NCI-H2081 treated with DMSO at 0.1 percent for 48 hours (cell line): ENCODE measurements at regions not wholly inside any gene's neighbourhood (a gene's known extent, or its start where the extent isn't known, plus 50 kb on each side); places are given as distances from the start of the nearest gene placed in this dataset.

Experiments
- DNase-seq: peaks from one replicate; lab custom pipeline; 2025; lab: John Stamatoyannopoulos, UW

GRCh38 chr15:47244361-47244760 lies 472.9 kb upstream of the SEMA6D start:
- DNase-seq, result no peak

DNA sequence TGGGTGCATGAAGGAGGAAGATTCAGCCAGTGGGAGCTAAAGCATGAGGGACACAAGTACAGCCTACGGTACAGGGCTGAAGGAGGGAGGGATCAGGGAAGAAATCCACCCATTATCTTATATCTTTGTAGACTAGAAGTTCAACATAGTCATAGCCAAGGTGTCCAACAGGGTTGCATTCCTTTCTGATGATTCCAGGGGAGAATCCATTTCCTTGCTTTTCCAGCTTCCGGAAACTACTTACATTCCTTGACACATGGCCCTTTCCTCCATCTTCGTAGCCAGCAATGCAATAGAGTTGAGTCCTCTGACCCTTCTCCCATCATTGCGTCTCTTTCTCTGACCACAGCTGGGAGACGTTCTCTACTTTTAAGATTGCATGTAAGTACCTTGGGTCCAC lies 471.0 kb upstream of the SEMA6D start:
- DNase-seq, result no peak

- DNase-seq, result no peak
Measured at GRCh38 chr15:47258521-47258920, 458.8 kb upstream of the SEMA6D start.

DNA sequence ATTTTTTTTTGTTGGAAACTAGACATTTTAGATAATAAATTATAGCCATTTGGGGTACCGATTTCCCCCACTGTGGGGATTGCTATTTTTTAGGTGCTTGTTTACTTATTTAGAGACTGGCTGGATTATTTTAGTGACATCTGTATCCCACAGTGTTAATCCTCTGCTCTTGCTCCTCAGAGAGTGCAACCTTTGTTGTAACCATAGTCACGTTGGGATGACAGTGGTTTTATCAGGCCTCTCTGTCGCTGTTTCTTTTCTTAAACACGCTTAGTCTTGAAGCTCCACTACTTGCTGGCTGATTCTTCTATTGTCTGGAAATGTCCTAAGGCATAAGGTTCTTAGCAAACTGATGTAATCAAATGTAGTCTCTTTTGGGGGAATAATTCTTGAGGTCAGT lies 451.6 kb upstream of the SEMA6D start:
- DNase-seq, result no peak

DNA sequence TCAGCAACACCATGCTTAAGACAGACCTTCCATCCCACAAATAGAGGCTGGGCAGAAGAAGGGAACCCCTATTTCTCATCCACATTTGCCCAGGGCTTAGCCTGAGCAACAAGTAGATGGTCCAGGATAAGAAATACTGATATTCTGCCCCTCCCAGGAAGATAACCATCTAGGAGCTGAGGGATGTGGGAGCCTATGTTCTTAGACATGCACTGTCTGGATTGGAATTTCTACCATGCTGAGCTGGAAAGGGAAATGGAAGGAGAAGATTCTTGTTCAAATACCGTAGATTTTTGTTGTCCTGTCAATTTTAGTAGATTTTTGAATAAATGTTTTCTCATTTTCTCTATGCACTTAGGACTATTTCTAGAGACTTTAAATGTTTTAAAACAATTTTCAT lies 450.7 kb upstream of the SEMA6D start:
- DNase-seq, result no peak

DNA sequence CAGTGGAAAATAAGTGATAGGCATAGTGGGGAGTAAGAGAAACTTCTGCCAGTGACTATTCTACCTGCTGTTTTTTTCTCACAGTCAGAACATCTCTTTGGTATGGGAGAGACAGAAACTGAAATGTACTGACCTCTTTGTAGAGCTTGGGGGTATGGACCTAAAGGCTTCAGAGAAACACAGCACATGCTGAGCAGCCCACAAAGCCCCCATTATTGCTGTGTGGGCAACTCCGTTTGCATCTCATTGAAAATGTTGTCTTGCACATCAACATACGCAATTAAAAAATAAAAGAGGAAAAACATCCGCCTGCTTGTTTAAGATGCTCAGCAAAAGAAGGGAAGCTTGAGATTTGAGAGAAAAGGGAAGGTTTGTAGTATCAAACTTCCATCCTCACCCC lies 443.4 kb upstream of the SEMA6D start:
- DNase-seq, result no peak

DNA sequence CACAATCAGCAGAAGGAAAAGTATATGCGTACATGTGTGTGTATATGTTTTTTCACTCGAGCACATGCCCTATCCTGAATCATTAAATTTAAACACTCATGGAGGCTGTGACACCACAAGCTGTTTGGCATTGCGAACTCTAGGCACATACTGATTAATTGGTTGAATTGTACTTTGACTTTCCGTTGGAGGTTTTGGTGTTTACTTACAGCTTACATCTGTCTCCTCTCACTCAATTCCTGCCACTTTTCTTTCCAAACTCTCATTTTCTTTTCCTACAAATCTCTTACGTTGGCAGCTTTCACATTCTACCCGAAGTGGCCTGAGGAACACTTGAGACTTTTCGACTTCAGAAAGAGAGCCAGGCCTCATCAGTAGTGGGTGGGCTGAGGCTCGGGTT lies 434.1 kb upstream of the SEMA6D start:
- DNase-seq, result no peak

DNA sequence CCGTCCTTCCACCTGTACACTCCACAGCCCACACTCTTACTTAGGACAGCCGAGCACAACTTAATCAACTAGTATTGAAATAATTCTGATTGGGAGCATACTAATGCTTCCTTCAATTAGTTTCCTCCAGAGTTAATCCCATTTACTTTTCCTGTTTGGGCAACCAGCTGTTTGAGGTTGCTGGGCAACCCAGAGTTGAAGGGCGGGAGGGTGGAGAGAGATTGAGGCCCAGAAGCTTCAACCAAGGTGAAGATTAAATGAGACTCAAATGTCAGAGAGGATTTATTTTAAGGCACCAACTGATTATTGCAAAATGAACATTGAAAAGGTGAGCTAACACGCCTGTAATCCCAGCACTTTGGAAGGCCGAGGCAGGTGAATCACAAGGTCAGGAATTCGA lies 428.5 kb upstream of the SEMA6D start:
- no peak for DNase-seq

DNA sequence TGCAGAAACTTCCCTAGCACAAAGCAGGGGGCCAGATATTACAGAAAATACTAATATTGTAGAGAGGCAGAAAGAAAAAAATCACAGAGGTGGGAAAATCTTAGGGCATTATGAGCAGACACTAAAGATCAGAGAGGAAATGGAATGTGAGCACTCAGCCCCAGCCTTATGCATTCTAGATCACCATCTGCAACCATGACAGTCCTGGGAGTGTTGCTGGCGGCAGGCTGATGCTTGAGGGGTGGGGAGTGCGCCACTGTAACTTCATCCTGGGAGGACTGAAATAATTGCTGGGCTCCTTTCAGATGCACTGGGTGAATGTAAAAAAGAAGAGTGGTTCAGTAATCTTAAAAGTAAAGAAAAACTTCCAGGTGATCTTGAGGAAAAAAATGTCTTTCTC lies 427.6 kb upstream of the SEMA6D start:
- DNase-seq, result no peak

- DNase-seq, result no peak
Measured at GRCh38 chr15:47291767-47292166, 425.5 kb upstream of the SEMA6D start.

DNA sequence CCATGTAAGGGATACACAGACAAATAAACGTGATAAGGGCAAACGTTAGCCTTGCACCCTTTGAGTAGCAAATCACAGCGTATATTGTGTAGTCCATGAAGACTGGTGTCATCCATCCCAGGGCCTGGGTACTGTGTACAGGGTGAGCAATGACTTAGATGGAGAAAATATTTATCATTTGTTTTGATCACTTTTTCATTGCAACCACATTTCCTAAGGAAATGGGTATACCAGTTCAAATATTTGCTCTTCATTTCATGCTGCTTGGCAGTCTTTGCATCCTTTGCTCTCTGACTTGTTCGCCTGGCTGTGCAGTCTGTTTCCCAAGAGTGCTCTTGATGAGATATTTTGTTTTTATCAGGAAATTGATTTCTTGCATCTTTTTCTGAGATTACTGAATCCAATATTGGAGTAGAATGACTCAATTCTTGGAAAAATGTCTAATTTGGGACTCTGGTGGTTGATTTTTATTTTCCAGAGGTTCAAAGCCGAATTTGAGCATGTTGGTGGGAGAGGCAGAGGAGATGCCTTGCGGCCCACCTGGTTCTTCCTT lies 424.6 kb upstream of the SEMA6D start:
- DNase-seq, result no peak

DNA sequence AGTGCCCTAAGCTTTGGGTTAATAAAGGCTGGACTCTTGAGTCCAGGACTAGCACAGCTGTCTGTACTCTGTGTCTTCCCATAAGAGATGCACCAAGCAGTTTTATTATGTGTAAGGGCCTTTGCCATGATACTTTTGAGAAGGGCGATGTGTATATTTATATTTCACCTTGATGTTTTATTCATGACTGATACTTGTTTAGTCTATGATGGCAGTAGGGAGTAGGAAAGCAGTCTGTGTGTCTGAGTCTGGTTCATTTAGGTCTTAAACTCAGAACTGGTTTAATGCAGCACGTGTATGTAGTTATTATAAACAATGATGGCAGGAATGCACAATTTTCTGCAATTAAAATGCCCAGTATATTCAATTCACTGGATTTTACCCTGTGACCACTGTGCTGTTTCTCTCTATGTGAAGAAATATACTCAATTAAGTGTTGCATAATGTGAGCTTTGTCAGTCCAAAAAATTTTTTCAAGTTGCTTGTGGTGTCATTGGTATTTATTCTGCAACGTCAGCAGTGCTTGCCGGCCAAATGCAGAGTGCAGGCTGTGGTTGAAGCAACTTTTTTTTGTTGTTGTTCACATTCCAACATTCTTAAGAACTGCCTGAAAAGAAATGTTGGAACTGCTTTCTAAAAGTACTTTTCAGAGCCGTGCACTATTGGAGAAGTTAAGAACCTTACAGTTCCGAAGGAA lies 423.7 kb upstream of the SEMA6D start:
- no peak for DNase-seq

DNA sequence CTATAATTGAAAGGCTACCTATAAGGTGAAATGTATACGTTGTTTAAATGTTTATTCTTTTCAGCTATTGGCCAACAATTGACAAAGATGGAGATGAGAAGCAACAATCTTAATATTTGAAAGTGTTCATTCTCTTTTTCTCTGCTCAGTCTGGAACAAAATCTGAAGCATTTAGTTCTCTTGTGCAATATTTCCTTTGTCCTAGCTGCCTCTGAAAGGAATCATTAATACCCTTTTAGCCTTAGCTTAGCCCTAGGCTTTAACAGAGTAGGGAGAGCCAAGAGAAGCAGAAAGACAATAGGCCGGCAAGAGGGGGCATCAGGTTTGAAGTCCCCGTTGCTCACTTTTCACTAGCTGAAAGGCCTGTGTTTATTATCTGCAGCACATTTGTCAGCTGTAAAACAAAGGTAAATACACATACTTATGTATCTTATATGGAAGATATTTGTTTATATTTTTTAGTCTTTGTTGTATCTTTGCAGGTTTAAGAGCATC lies 422.5 kb upstream of the SEMA6D start:
- DNase-seq, result no peak

DNA sequence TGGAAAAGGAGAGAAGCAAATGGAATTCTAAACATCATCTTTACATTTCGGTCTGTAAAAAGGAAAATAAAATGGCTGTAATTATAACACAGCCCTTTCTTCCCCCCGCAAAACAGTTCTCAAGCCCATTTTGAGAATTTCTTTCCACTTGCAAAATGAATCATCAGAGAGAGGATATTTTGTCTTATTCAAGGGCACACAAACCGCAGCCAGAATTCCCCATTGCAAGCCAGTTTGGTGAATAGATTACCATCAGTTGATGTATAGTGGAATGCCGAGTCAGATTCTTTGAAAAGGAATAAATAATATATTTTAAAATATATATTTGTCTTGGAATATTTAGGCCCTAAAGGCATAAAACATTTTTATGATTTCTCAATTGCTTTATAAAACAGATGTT lies 420.4 kb upstream of the SEMA6D start:
- no peak for DNase-seq

- DNase-seq, result no peak
Measured at GRCh38 chr15:47299846-47300434, 417.4 kb upstream of the SEMA6D start.

GRCh38 chr15:47300596-47300995 lies 416.7 kb upstream of the SEMA6D start:
- no peak for DNase-seq

DNA sequence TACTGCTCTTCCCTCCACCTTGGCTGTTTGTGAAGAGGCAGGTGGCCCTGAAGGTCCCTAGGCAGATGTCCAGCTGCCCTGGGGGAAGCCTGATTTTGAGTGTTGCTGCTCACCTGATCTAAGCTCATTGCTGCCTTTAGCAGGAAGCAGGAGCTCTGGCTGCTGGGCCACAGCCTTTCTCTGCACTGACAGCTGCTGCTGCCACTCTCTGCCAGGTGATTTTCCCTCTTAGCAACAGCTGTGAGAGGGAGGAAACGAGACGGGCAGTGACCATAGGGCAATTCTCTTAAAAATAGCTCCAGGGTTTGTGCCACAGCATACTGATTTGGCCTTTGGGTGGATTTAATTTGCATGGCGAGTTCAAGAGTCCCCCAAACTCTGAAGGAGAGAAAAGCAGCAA lies 415.8 kb upstream of the SEMA6D start:
- DNase-seq, result peak; percentile 86

DNA sequence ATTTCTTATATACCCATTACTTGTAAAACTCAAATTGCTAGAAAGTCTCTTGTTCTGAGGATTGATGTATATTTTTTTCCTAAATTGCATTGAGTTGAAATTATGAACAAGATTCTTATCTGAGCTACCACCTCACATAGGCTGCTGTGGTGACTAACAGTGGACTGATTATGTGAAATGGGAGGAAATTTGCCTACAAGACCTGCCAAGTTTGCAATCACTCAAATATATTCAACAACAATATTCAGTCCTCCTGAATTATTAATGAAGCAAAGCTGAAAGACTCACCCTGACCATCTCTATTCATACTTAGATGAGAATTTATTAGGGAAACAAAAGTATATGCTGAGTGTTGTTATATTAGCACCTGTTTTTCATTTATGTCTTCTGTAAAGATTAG lies 412.6 kb upstream of the SEMA6D start:
- no peak for DNase-seq

DNA sequence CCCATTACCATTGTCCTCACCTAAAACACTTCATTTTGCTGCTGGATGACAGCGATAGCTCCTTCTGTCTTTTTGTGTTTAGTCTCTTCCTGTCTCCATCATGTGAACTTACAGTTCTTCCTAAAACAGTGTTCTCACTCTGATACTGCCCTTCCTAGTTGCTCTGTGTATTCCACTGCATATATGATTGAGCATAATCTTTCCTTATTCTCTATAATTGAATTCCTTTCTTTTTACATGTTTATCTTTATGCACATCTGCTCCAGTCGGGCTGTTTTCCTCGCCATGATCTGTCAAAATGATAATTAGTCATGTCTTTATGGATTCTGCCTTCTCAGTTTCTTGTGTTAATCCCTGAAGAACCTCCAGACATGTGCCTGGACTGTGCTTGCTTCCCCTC lies 405.1 kb upstream of the SEMA6D start:
- DNase-seq, result no peak

DNA sequence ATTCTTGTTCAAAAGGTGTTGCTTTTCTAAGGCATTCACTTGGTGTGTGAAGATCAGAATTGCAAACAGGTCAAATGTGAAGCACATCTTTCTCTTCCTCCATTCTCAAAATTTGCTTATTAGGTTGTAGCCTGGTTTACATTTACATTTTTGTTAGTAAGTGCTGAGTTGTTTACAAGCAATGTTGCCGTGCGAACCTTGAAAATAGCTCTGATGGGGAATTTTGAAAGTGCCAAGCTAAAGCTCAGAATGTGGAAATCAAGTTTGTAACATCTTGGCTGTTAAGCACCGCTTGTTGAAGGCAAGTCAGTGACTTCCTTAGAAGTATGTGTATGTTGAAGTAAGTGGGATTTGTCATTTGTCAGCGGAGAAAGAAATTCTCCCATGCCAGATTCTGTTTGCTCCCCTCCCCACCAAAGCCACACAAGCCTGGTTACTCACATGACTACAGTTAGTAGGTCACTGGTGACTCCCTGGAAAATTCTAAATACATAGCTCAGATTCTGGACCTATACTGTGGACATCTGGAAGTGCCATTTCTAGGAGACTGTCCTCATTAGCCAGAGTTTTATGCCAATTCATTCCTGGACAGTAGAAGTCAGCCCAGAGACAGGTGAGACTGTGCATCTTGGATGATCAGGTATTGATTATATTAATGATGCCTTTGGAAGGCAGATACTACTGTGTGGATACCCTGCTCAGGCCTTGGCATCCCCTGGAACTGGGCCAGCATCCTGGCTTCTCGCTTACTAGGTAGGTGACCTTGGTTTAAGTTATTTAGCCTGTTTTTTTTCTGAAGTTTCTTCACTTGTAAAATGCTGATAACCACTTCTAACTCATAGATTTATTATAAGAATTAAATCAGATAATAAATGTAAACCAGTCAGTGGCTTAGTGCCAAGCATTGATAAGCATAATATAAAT lies 390.6 kb upstream of the SEMA6D start:
- DNase-seq, result no peak

- no peak for DNase-seq
Measured at GRCh38 chr15:47331829-47332393, 385.4 kb upstream of the SEMA6D start.

DNA sequence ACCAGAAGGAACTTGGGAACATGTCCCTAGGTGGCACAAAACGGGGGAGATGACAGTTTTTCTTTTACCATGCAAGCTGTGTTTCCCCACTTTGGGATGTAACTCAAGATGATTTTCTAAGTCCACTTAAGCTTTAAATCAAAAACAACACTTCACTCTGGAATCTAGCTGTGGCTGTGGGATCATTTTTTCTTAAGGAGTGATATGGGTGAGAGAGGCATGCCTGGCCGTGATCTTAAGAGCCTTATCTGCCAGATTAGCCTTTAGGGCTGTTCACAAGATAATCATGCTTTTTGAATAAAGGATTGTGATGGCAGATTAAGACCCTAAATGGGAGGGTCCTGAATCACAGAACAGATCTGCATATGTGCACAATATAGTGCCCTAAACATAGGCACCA lies 384.8 kb upstream of the SEMA6D start:
- DNase-seq, result no peak
